ENCODE measurements at regions not wholly inside any gene's neighbourhood (a gene's known extent, or its start where the extent isn't known, plus 50 kb on each side); places are given as distances from the start of the nearest gene placed in this dataset.

- no peak for TF ChIP-seq CTCF (conservative IDR thresholded peaks at IDR 0.05)
- TF ChIP-seq ZFX (IDR thresholded peaks at IDR 0.05): no peak
Observed at GRCh38 chr13:99894840-99895443, 76.6 kb downstream of the ZIC5 start.

Measured in C4-2B (cell line).